Calu3 (cell line): ENCODE measurements at regions not wholly inside any gene's neighbourhood (a gene's known extent, or its start where the extent isn't known, plus 50 kb on each side); places are given as distances from the start of the nearest gene placed in this dataset.
"Not testable (repeated sequence)": the region's sequence is repeated elsewhere in the genome, so short reads cannot be mapped to it uniquely, and the experiment has no call there.

Experiments used
- BruUV-seq: library from RNA; stranded (reverse); fragments of 400-500 nt; replicated peaks from 2 replicates; lab custom pipeline; 2021; lab: Mats Ljungman, UMichigan
- CTCF ChIA-PET: fragments of 300-600 bp; sonication (Branson Sonifier 250); formaldehyde crosslinking; loops from one replicate; lab custom pipeline; 2022; ENCODE audit warnings: antibody characterized with exemption; lab: Charles Lee
- DNase-seq: peaks from one replicate; pipeline ENCODE4 v3.0.0; 2022
- H3K27ac Mint-ChIP-seq: one replicate; pipeline ENCODE4 v1.8.0; 2022; ENCODE audit warnings: mixed read lengths; ENCODE audit not compliant: unreplicated experiment
- H3K27me3 Mint-ChIP-seq: one replicate; pipeline ENCODE4 v1.8.0; 2022; ENCODE audit warnings: mixed read lengths; ENCODE audit not compliant: unreplicated experiment
- H3K36me3 Mint-ChIP-seq: one replicate; pipeline ENCODE4 v1.8.0; 2022; ENCODE audit warnings: mild to moderate bottlenecking, moderate library complexity, mixed read lengths; ENCODE audit not compliant: insufficient read depth, unreplicated experiment
- H3K4me1 Mint-ChIP-seq: one replicate; pipeline ENCODE4 v1.8.0; 2022; ENCODE audit warnings: mild to moderate bottlenecking, low read depth, mixed read lengths; ENCODE audit not compliant: unreplicated experiment
- H3K4me3 Mint-ChIP-seq: one replicate; pipeline ENCODE4 v1.8.0; 2022; ENCODE audit warnings: mild to moderate bottlenecking, low read depth, moderate library complexity, mixed read lengths; ENCODE audit not compliant: unreplicated experiment
- H3K9me3 Mint-ChIP-seq: one replicate; pipeline ENCODE4 v1.8.0; 2022; ENCODE audit warnings: low read depth, mixed read lengths; ENCODE audit not compliant: unreplicated experiment
- CTCF ChIP-seq: fragments of 200-600 bp; IDR thresholded peaks from one replicate; pipeline ENCODE4 v1.8.0; 2022; ENCODE audit warnings: antibody characterized with exemption; ENCODE audit not compliant: unreplicated experiment
- intact Hi-C: fragments of 100-400 bp; cut with micrococcal nuclease; formaldehyde crosslinking; loops from one replicate; pipeline ENCODE4 v1.10.0; 2022; ENCODE audit not compliant: unreplicated experiment

- DNase-seq: no peak
- TF ChIP-seq CTCF: no peak
- no peaks in the 10 kb centered on the region for H3K4me1 Mint-ChIP-seq
- no peaks in the 10 kb centered on the region for H3K36me3 Mint-ChIP-seq
- intact Hi-C loops: no loop called here
- H3K4me3 Mint-ChIP-seq: no peak overlapping the region
- no TSS peak for BruUV-seq
- H3K27me3 Mint-ChIP-seq: no peaks in the 10 kb centered on the region
- CTCF ChIA-PET: no interaction called here
- peaks cover 11% of the 10 kb centered on the region for H3K9me3 Mint-ChIP-seq
- no peak overlapping the region for H3K27ac Mint-ChIP-seq
Observed at GRCh38 chr1:208731981-208732821, 488.0 kb upstream of the PLXNA2 start.

- BruUV-seq: no TSS peak
- CTCF ChIA-PET: no interaction called here
- TF ChIP-seq CTCF: no peak
- H3K27me3 Mint-ChIP-seq: no peaks in the 10 kb centered on the region
- no peak overlapping the region for H3K27ac Mint-ChIP-seq
- peaks cover 15% of the 10 kb centered on the region for H3K9me3 Mint-ChIP-seq
- no peak for DNase-seq
- no peaks in the 10 kb centered on the region for H3K36me3 Mint-ChIP-seq
- no peaks in the 10 kb centered on the region for H3K4me1 Mint-ChIP-seq
- intact Hi-C loops: no loop called here
- H3K4me3 Mint-ChIP-seq: no peak overlapping the region
Observed at GRCh38 chr1:208737161-208737560, 493.0 kb upstream of the PLXNA2 start.

- BruUV-seq: no TSS peak
- CTCF ChIA-PET: no interaction called here
- TF ChIP-seq CTCF: no peak
- Mint-ChIP-seq H3K4me3 (no peak overlapping the region), H3K9me3 (peaks cover 13% of the 10 kb centered on the region), H3K4me1 (no peaks in the 10 kb centered on the region), H3K27ac (no peak overlapping the region), H3K36me3 (no peaks in the 10 kb centered on the region), H3K27me3 (no peaks in the 10 kb centered on the region)
- no peak for DNase-seq
- intact Hi-C loops: no loop called here
Observed at GRCh38 chr1:208737922-208738321, 493.7 kb upstream of the PLXNA2 start.

- not testable (repeated sequence) for H3K27me3 Mint-ChIP-seq, H3K36me3 Mint-ChIP-seq
Observed at GRCh38 chr1:208739636-208740035, 495.5 kb upstream of the PLXNA2 start.

GRCh38 chr1:208741296-208741695 is 497.1 kb upstream of the PLXNA2 start:
- no peak for DNase-seq
- BruUV-seq: no TSS peak
- Mint-ChIP-seq H3K36me3 (no peaks in the 10 kb centered on the region), H3K9me3 (peaks cover 11% of the 10 kb centered on the region), H3K4me3 (no peak overlapping the region), H3K4me1 (no peaks in the 10 kb centered on the region), H3K27me3 (no peaks in the 10 kb centered on the region), H3K27ac (no peak overlapping the region)
- CTCF ChIA-PET: no interaction called here
- no peak for TF ChIP-seq CTCF
- intact Hi-C loops: no loop called here

More at GRCh38 chr1:208739636-208740035, 495.5 kb upstream of the PLXNA2 start:
- DNase-seq, BruUV-seq, H3K27ac Mint-ChIP-seq, H3K4me3 Mint-ChIP-seq, CTCF ChIA-PET, H3K4me1 Mint-ChIP-seq, intact Hi-C loops: not testable (repeated sequence)
- H3K9me3 Mint-ChIP-seq: peaks cover 13% of the 10 kb centered on the region
